ENCODE measurements at regions not wholly inside any gene's neighbourhood (a gene's known extent, or its start where the extent isn't known, plus 50 kb on each side); places are given as distances from the start of the nearest gene placed in this dataset.

GRCh38 chr18:2337552-2338141 lies 233.7 kb downstream of the METTL4 start:
- DNase-seq: peak; percentile 1 to 17 (median 1)

- DNase-seq: no peak
Observed at GRCh38 chr18:2338601-2339000, 232.7 kb downstream of the METTL4 start.

GRCh38 chr18:2340335-2340734 lies 231.0 kb downstream of the METTL4 start:
- no peak for DNase-seq

GRCh38 chr18:2348003-2348402 lies 223.3 kb downstream of the METTL4 start:
- no peak for DNase-seq

GRCh38 chr18:2351126-2351850 lies 220.0 kb downstream of the METTL4 start:
- no peak for DNase-seq

GRCh38 chr18:2354292-2354691 lies 217.0 kb downstream of the METTL4 start:
- DNase-seq: no peak

- DNase-seq: no peak
Observed at GRCh38 chr18:2356906-2357305, 214.4 kb downstream of the METTL4 start.

- no peak for DNase-seq
Observed at GRCh38 chr18:2360861-2361260, 210.4 kb downstream of the METTL4 start.

- DNase-seq: no peak
Observed at GRCh38 chr18:2368102-2368501, 203.2 kb downstream of the METTL4 start.

GRCh38 chr18:2376707-2377106 lies 194.6 kb downstream of the METTL4 start:
- DNase-seq: no peak

GRCh38 chr18:2380101-2380500 lies 191.2 kb downstream of the METTL4 start:
- DNase-seq: no peak

- no peak for DNase-seq
Observed at GRCh38 chr18:2381539-2381938, 189.8 kb downstream of the METTL4 start.

- no peak for DNase-seq
Observed at GRCh38 chr18:2387588-2387987, 183.7 kb downstream of the METTL4 start.

- no peak for DNase-seq
Observed at GRCh38 chr18:2390158-2390557, 181.1 kb downstream of the METTL4 start.

GRCh38 chr18:2391470-2391869 lies 179.8 kb downstream of the METTL4 start:
- DNase-seq: no peak

GRCh38 chr18:2392446-2392845 lies 178.9 kb downstream of the METTL4 start:
- DNase-seq: no peak

- no peak for DNase-seq
Observed at GRCh38 chr18:2394684-2395083, 176.6 kb downstream of the METTL4 start.

GRCh38 chr18:2395427-2396161 lies 175.7 kb downstream of the METTL4 start:
- DNase-seq: no peak

GRCh38 chr18:2396162-2396505 lies 175.2 kb downstream of the METTL4 start:
- no peak for DNase-seq

- DNase-seq: no peak
Observed at GRCh38 chr18:2400701-2401196, 170.6 kb downstream of the METTL4 start.

GRCh38 chr18:2402084-2402483 lies 169.2 kb downstream of the METTL4 start:
- DNase-seq: no peak

- no peak for DNase-seq
Observed at GRCh38 chr18:2406544-2406943, 164.8 kb downstream of the METTL4 start.

- DNase-seq: no peak
Observed at GRCh38 chr18:2407961-2408360, 163.3 kb downstream of the METTL4 start.

- DNase-seq: no peak
Observed at GRCh38 chr18:2409906-2410305, 161.4 kb downstream of the METTL4 start.
